A673 (cell line): ENCODE measurements at regions not wholly inside any gene's neighbourhood (a gene's known extent, or its start where the extent isn't known, plus 50 kb on each side); places are given as distances from the start of the nearest gene placed in this dataset.

ENCODE experiments used
- BruUV-seq: library from RNA; stranded (reverse); fragments of 400-500 nt; replicated peaks from 2 replicates; lab custom pipeline; 2021; lab: Mats Ljungman, UMichigan
- CTCF ChIA-PET: fragments of 300-600 bp; sonication (Branson Sonifier 250); formaldehyde crosslinking; loops from one replicate; lab custom pipeline; 2022; ENCODE audit warnings: antibody characterized with exemption; lab: Charles Lee
- POLR2A ChIA-PET: fragments of 300-600 bp; sonication (Branson Sonifier 250); formaldehyde crosslinking; loops from one replicate; lab custom pipeline; 2022; ENCODE audit warnings: antibody characterized with exemption; ENCODE audit not compliant: low non-redundant PET; lab: Charles Lee
- DNase-seq: peaks from one replicate; pipeline ENCODE4 v3.0.0-alpha.2; 2015; ENCODE audit warnings: low spot score
- H3K27ac ChIP-seq: fragments of 200-600 bp; sonication (generic); 2 replicates; pipeline ENCODE4 v1.5.1; 2016; ENCODE audit warnings: mixed run types, low read depth, mild to moderate bottlenecking, mixed read lengths, antibody characterized with exemption, low read length; ENCODE audit not compliant: poor library complexity, severe bottlenecking
- H3K27me3 ChIP-seq: fragments of 200-600 bp; sonication (generic); replicated peaks from 2 replicates; pipeline ENCODE4 v1.6.1; 2017; ENCODE audit warnings: mixed run types, low read depth, mild to moderate bottlenecking, mixed read lengths, antibody characterized with exemption, low read length; ENCODE audit not compliant: insufficient read depth, poor library complexity
- H3K36me3 ChIP-seq: fragments of 200-600 bp; sonication (generic); 2 replicates; pipeline ENCODE4 v1.6.1; 2016; ENCODE audit warnings: mixed run types, mild to moderate bottlenecking, mixed read lengths, antibody characterized with exemption, low read length; ENCODE audit not compliant: insufficient read depth, poor library complexity, severe bottlenecking
- H3K4me1 ChIP-seq: fragments of 200-600 bp; sonication (generic); 2 replicates; pipeline ENCODE4 v1.6.1; 2017; ENCODE audit warnings: mixed run types, mild to moderate bottlenecking, mixed read lengths, antibody characterized with exemption, low read length; ENCODE audit not compliant: insufficient read depth, poor library complexity, severe bottlenecking
- H3K4me3 ChIP-seq: fragments of 200-600 bp; sonication (generic); 2 replicates; pipeline ENCODE4 v1.5.1; 2016; ENCODE audit warnings: low read depth, mixed run types, mild to moderate bottlenecking, mixed read lengths, low read length; ENCODE audit not compliant: poor library complexity, severe bottlenecking
- H3K9me3 ChIP-seq: fragments of 200-600 bp; sonication (generic); 2 replicates; pipeline ENCODE4 v1.6.1; 2016; ENCODE audit warnings: mixed run types, low read depth, mild to moderate bottlenecking, mixed read lengths, antibody characterized with exemption, low read length; ENCODE audit not compliant: poor library complexity, severe bottlenecking
- EZH2 ChIP-seq: fragments of 200-600 bp; sonication (generic); IDR thresholded peaks from 2 replicates; pipeline ENCODE4 v1.6.1; 2017; ENCODE audit warnings: borderline replicate concordance, low read depth, mild to moderate bottlenecking, mixed read lengths, antibody characterized with exemption, low read length; ENCODE audit not compliant: poor library complexity, severe bottlenecking
- intact Hi-C: fragments of 100-400 bp; cut with micrococcal nuclease; formaldehyde crosslinking; loops from one replicate; pipeline ENCODE4 v1.10.0; 2022; ENCODE audit not compliant: unreplicated experiment
- TF ChIP-seq, protein P1 (sequence below): fragments of 300-800, 200-600 bp; sonication (generic); conservative IDR thresholded peaks from 2 replicates; pipeline ENCODE4 v1.5.1; 2017; ENCODE audit warnings: low read depth, mild to moderate bottlenecking, antibody characterized with exemption, low read length, moderate library complexity, mixed read lengths

GRCh38 chr1:78274814-78275213 lies 216.0 kb upstream of the PTGFR start:
- no peaks in the 10 kb centered on the region for H3K27me3 ChIP-seq
- H3K27ac ChIP-seq: no peak overlapping the region
- H3K36me3 ChIP-seq: no peaks in the 10 kb centered on the region
- no TSS peak for BruUV-seq
- intact Hi-C loops: no loop called here
- no peaks in the 10 kb centered on the region for H3K4me1 ChIP-seq
- TF ChIP-seq, protein P1, sequence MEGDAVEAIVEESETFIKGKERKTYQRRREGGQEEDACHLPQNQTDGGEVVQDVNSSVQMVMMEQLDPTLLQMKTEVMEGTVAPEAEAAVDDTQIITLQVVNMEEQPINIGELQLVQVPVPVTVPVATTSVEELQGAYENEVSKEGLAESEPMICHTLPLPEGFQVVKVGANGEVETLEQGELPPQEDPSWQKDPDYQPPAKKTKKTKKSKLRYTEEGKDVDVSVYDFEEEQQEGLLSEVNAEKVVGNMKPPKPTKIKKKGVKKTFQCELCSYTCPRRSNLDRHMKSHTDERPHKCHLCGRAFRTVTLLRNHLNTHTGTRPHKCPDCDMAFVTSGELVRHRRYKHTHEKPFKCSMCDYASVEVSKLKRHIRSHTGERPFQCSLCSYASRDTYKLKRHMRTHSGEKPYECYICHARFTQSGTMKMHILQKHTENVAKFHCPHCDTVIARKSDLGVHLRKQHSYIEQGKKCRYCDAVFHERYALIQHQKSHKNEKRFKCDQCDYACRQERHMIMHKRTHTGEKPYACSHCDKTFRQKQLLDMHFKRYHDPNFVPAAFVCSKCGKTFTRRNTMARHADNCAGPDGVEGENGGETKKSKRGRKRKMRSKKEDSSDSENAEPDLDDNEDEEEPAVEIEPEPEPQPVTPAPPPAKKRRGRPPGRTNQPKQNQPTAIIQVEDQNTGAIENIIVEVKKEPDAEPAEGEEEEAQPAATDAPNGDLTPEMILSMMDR: no peak
- no peak for TF ChIP-seq EZH2
- ChIA-PET POLR2A (no interaction called here), CTCF (no interaction called here)
- H3K4me3 ChIP-seq: no peak overlapping the region
- no peak for DNase-seq
- H3K9me3 ChIP-seq: no peaks in the 10 kb centered on the region

GRCh38 chr1:78275456-78275855 lies 215.3 kb upstream of the PTGFR start:
- BruUV-seq: no TSS peak
- intact Hi-C loops: no loop called here
- no peak overlapping the region for H3K27ac ChIP-seq

DNA sequence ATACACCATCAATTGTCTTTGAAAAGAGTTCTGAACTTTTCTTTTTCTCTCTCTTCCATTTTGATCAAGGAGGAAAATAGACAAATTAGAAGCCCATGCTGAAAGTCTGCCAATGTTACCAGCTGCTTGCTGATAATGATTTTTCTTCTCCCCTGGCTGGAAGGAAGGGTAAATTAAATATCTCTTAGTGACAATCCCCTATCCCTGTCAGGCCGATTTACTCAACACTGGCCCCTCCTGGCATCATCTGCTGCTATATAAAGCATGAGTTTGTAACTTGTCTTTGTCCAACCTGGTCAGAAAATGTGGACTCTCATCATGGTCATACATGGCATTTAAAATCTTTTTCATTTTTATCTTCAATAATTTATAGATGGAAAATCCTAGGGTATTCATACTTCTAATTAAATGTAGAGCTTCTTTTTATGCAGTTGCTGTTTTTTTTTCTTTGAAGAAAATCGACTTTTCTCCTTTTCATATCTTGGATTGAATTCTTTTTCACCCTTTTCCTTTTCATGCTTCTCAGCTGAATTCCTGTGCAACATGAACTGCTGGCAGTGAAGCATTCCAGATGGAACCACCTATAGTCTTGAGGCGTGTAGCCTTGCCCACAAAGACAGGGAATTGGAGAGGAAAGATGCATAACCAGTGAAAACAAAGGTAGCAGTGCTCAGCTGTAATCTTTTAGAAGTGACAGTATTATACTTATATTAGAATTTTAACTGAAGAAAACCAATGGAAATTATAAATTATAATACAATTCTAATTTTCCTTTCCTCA lies 214.7 kb upstream of the PTGFR start:
- Histone ChIP-seq H3K36me3 (no peaks in the 10 kb centered on the region), H3K4me1 (no peaks in the 10 kb centered on the region), H3K4me3 (no peak overlapping the region), H3K9me3 (no peaks in the 10 kb centered on the region), H3K27me3 (no peaks in the 10 kb centered on the region), H3K27ac (no peak overlapping the region)
- POLR2A ChIA-PET: no interaction called here
- no TSS peak for BruUV-seq
- CTCF ChIA-PET: no interaction called here
- intact Hi-C loops: no loop called here
- DNase-seq: no peak
- no peak for TF ChIP-seq EZH2
- TF ChIP-seq, protein P1: no peak

More at GRCh38 chr1:78275456-78275855, 215.3 kb upstream of the PTGFR start:
- CTCF ChIA-PET: no interaction called here
- Histone ChIP-seq H3K9me3 (no peaks in the 10 kb centered on the region), H3K36me3 (no peaks in the 10 kb centered on the region), H3K4me1 (no peaks in the 10 kb centered on the region), H3K27me3 (no peaks in the 10 kb centered on the region), H3K4me3 (no peak overlapping the region)
- DNase-seq: no peak
- POLR2A ChIA-PET: no interaction called here
- no peak for TF ChIP-seq EZH2
- TF ChIP-seq, protein P1: no peak
